HCT116 (cell line): ENCODE measurements at regions not wholly inside any gene's neighbourhood (a gene's known extent, or its start where the extent isn't known, plus 50 kb on each side); places are given as distances from the start of the nearest gene placed in this dataset.

ENCODE experiments used
- ATAC-seq: fragments of 200-7000 bp; cut with Tn5 transposase; 2 replicates; pipeline ENCODE4 v1.9.1; 2020; ENCODE audit warnings: mild to moderate bottlenecking, moderate library complexity
- BruUV-seq: library from RNA; stranded (reverse); fragments of 400-500 nt; replicated peaks from 2 replicates; lab custom pipeline; 2021; lab: Mats Ljungman, UMichigan
- CTCF ChIA-PET: fragments of 300-600 bp; sonication (Branson Sonifier 250); formaldehyde crosslinking; loops from one replicate; lab custom pipeline; 2021; ENCODE audit warnings: antibody characterized with exemption; lab: Charles Lee
- POLR2A ChIA-PET: fragments of 300-600, 350-600 bp; sonication (Branson Sonifier 250); formaldehyde crosslinking; loops from one replicate; lab custom pipeline; 2021; ENCODE audit warnings: antibody characterized with exemption; lab: Charles Lee
- RAD21 ChIA-PET, 2 experiments: fragments of 300-600 bp; sonication (Branson Sonifier 250); formaldehyde crosslinking; loops; one replicate each; lab custom pipeline; 2023; ENCODE audit warnings: low total read pairs in 2 of 2; ENCODE audit not compliant: uncharacterized antibody in 2 of 2, unreplicated experiment in 2 of 2, low non-redundant PET in 1 of 2; lab: Charles Lee
- DNase-seq: peaks from one replicate; pipeline ENCODE4 v3.0.0-alpha.2; 2010; ENCODE audit warnings: low read depth, low spot score
- H2AFZ ChIP-seq: fragments of 200-600 bp; shearing (Covaris generic), sonication (generic); 2 replicates; pipeline ENCODE4 v1.6.1; 2017; ENCODE audit warnings: low read depth, mixed run types, mixed read lengths, antibody characterized with exemption, low read length; ENCODE audit not compliant: poor library complexity, severe bottlenecking
- H3K27ac ChIP-seq: 2 replicates; pipeline ENCODE4 v1.5.1; 2012; ENCODE audit warnings: low read depth, low read length
- H3K27me3 ChIP-seq: fragments of 200-600 bp; sonication (generic); 2 replicates; pipeline ENCODE4 v1.6.1; 2016; ENCODE audit warnings: mixed run types, low read length, mixed read lengths; ENCODE audit not compliant: insufficient read depth
- H3K36me3 ChIP-seq, 2 experiments: fragments of 200-500 bp in 1 of 2; fragments of 200-600 bp in 1 of 2; sonication (Bioruptor generic) in 1 of 2; sonication (generic) in 1 of 2; 2 replicates each; pipeline versions ENCODE4 v1.5.1 to v1.6.1; 2014 to 2016; ENCODE audit warnings: low read length in 2 of 2, inconsistent platforms in 1 of 2, mixed read lengths in 1 of 2, mixed run types in 1 of 2; ENCODE audit not compliant: insufficient read depth in 2 of 2, control insufficient read depth in 1 of 2
- H3K4me1 ChIP-seq, 2 experiments: fragments of 200-600 bp in 1 of 2; sonication (generic) in 1 of 2; 2 replicates each; pipeline versions ENCODE4 v1.5.1 to v1.6.1; 2012 to 2017; ENCODE audit warnings: low read length in 2 of 2, inconsistent platforms in 1 of 2, mild to moderate bottlenecking in 1 of 2, mixed read lengths in 1 of 2, mixed run types in 1 of 2, moderate library complexity in 1 of 2; ENCODE audit not compliant: insufficient read depth in 2 of 2, control insufficient read depth in 1 of 2
- H3K4me2 ChIP-seq: fragments of 200-600 bp; sonication (generic); 2 replicates; pipeline ENCODE4 v1.6.1; 2017; ENCODE audit warnings: mixed run types, low read length, mixed read lengths
- H3K4me3 ChIP-seq, 2 experiments: fragments of 200-600 bp in 1 of 2; sonication (generic) in 1 of 2; replicated peaks in 1 of 2; 2 replicates each; pipeline ENCODE4 v1.5.1; 2011 to 2016; ENCODE audit warnings: low read length in 2 of 2, control low read depth in 1 of 2, low read depth in 1 of 2, mild to moderate bottlenecking in 1 of 2, mixed read lengths in 1 of 2, mixed run types in 1 of 2
- H3K79me2 ChIP-seq: fragments of 200-600 bp; sonication (generic); 2 replicates; pipeline ENCODE4 v1.6.1; 2017; ENCODE audit warnings: mild to moderate bottlenecking, mixed run types, low read length, moderate library complexity, mixed read lengths; ENCODE audit not compliant: insufficient read depth
- H3K9ac ChIP-seq: fragments of 200-600 bp; sonication (generic); 2 replicates; pipeline ENCODE4 v1.6.1; 2016; ENCODE audit warnings: low read length, mixed read lengths
- H3K9me2 ChIP-seq: fragments of 200-600 bp; sonication (generic), shearing (Covaris generic); 2 replicates; pipeline ENCODE4 v1.6.1; 2017; ENCODE audit warnings: mixed run types, mild to moderate bottlenecking, moderate library complexity; ENCODE audit not compliant: insufficient read depth
- H3K9me3 ChIP-seq, 2 experiments: fragments of 200-500 bp in 1 of 2; fragments of 200-600 bp in 1 of 2; sonication (Bioruptor generic) in 1 of 2; sonication (generic) in 1 of 2; 2 replicates each; pipeline ENCODE4 v1.6.1; 2014 to 2017; ENCODE audit warnings: low read length in 2 of 2, mixed read lengths in 2 of 2, inconsistent platforms in 1 of 2, low read depth in 1 of 2, mild to moderate bottlenecking in 1 of 2, mixed run types in 1 of 2, moderate library complexity in 1 of 2; ENCODE audit not compliant: control insufficient read depth in 1 of 2, insufficient read depth in 1 of 2
- H4K20me1 ChIP-seq: fragments of 200-600 bp; sonication (generic), shearing (Covaris generic); 2 replicates; pipeline ENCODE4 v1.6.1; 2017; ENCODE audit warnings: mixed run types, mild to moderate bottlenecking, moderate library complexity; ENCODE audit not compliant: insufficient read depth
- EZH2phosphoT487 ChIP-seq: fragments of 200-600 bp; IDR thresholded peaks from 2 replicates; pipeline ENCODE4 v1.6.1; 2018; ENCODE audit warnings: antibody characterized with exemption, borderline replicate concordance
- POLR2A ChIP-seq: IDR thresholded peaks from 2 replicates; pipeline ENCODE4 v1.7.0; 2011; ENCODE audit warnings: borderline replicate concordance; ENCODE audit not compliant: insufficient read depth, insufficient read length; ENCODE audit errors: extremely low read depth
- REST ChIP-seq: IDR thresholded peaks from 2 replicates; pipeline ENCODE4 v1.6.1; 2012; ENCODE audit warnings: low read depth
- TCF7L2 ChIP-seq: IDR thresholded peaks from 2 replicates; pipeline ENCODE4 v1.7.0; 2011; ENCODE audit warnings: borderline replicate concordance, inconsistent platforms; ENCODE audit not compliant: insufficient read depth, insufficient read length; ENCODE audit errors: extremely low read depth
- YY1 ChIP-seq: IDR thresholded peaks from 2 replicates; pipeline ENCODE4 v1.6.1; 2011; ENCODE audit warnings: low read length, low read depth, moderate library complexity, mild to moderate bottlenecking; ENCODE audit not compliant: insufficient replicate concordance; ENCODE audit errors: extremely low read depth
- ZFX ChIP-seq: fragments of 450-650 bp; IDR thresholded peaks from 2 replicates; pipeline ENCODE4 v1.6.1; 2017
- intact Hi-C: fragments of 100-400 bp; cut with micrococcal nuclease; formaldehyde crosslinking; loops from 2 replicates; pipeline ENCODE4 v1.10.0; 2022
- TF ChIP-seq, protein P1 (sequence below): IDR thresholded peaks from 2 replicates; pipeline ENCODE4 v1.6.1; 2012

- no peak for TF ChIP-seq REST
- no peak for TF ChIP-seq EZH2phosphoT487
- TF ChIP-seq ZFX: no peak
- TF ChIP-seq, protein P1, sequence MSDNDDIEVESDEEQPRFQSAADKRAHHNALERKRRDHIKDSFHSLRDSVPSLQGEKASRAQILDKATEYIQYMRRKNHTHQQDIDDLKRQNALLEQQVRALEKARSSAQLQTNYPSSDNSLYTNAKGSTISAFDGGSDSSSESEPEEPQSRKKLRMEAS: no peak
- TF ChIP-seq TCF7L2: no peak
- no peak for TF ChIP-seq YY1
Measured at GRCh38 chr10:49242604-49243003, 54.4 kb upstream of the TMEM273 start (continued).

DNA sequence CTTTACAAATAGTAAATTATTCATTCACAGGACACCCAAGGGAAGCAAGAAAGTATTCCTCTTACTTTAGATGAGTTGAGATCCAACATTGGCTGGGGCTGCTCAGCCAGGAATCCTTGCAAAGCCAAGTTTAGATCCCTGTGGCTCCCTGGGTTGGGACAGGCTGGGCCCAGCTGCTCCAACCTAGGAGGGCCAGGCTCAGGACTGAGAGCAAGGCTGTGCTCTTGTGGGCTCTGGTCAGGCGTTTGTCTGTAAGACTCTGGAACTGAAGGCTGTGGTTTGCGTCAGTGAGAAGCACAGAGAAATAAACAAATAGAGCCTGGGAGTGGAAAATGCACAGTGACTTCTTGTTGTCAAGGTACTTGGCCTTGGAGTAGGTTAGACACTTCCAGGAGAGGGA lies 53.2 kb upstream of the TMEM273 start:
- H4K20me1 ChIP-seq: no peaks in the 10 kb centered on the region
- no TSS peak for BruUV-seq
- DNase-seq (no peak), ATAC-seq (no peak)
- ChIA-PET POLR2A (no interaction called here), RAD21 (no interaction called here), CTCF (no interaction called here)
- H3K9me3 ChIP-seq: no peaks in the 10 kb centered on the region
- no peak for TF ChIP-seq EZH2phosphoT487
- no peak for TF ChIP-seq POLR2A
- H3K36me3 ChIP-seq: no peaks in the 10 kb centered on the region
- H3K27ac ChIP-seq: no peak overlapping the region
- no peaks in the 10 kb centered on the region for H3K4me1 ChIP-seq
- H3K9me2 ChIP-seq: no peaks in the 10 kb centered on the region
- no peak overlapping the region for H3K9ac ChIP-seq
- H3K4me3 ChIP-seq: no peak overlapping the region
- no peak overlapping the region for H2AFZ ChIP-seq
- H3K27me3 ChIP-seq: peaks cover 54% of the 10 kb centered on the region
- H3K79me2 ChIP-seq: no peaks in the 10 kb centered on the region
- H3K4me2 ChIP-seq: no peak overlapping the region
- intact Hi-C loops: no loop called here
